22Rv1 (cell line): ENCODE measurements at regions not wholly inside any gene's neighbourhood (a gene's known extent, or its start where the extent isn't known, plus 50 kb on each side); places are given as distances from the start of the nearest gene placed in this dataset.

ENCODE experiments used
- H3K27ac ChIP-seq: fragments of 450-650 bp; 2 replicates; pipeline ENCODE4 v1.5.1; 2017
- ZFX ChIP-seq: fragments of 450-650 bp; IDR thresholded peaks from 2 replicates; pipeline ENCODE4 v1.6.1; 2017; ENCODE audit warnings: antibody characterized with exemption, borderline replicate concordance
- TF ChIP-seq, protein P1 (sequence below): fragments of 450-650 bp; IDR thresholded peaks from 2 replicates; pipeline ENCODE4 v1.5.1; 2017; ENCODE audit warnings: mild to moderate bottlenecking

DNA sequence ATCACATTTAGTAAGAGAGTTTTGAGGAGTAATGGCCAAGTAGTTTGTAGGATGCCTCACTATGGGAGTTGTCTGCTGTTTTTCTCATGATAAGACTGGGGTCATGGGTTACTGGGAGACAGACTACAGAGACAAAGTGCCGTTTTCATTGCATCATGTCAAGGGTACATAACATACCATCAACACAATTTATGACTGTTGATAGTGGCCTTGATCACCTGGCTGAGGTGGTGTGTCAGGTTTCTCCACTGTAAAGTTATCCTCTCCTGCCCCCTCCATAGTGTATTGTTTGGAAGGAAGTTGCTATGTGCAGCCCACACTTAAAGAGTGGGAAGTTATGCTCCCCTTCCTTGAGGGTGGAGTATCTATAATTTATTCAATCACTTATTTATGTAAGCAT lies 263.5 kb upstream of the POU3F1 start:
- TF ChIP-seq, protein P1, sequence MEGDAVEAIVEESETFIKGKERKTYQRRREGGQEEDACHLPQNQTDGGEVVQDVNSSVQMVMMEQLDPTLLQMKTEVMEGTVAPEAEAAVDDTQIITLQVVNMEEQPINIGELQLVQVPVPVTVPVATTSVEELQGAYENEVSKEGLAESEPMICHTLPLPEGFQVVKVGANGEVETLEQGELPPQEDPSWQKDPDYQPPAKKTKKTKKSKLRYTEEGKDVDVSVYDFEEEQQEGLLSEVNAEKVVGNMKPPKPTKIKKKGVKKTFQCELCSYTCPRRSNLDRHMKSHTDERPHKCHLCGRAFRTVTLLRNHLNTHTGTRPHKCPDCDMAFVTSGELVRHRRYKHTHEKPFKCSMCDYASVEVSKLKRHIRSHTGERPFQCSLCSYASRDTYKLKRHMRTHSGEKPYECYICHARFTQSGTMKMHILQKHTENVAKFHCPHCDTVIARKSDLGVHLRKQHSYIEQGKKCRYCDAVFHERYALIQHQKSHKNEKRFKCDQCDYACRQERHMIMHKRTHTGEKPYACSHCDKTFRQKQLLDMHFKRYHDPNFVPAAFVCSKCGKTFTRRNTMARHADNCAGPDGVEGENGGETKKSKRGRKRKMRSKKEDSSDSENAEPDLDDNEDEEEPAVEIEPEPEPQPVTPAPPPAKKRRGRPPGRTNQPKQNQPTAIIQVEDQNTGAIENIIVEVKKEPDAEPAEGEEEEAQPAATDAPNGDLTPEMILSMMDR, result no peak
- no peak for TF ChIP-seq ZFX
- H3K27ac ChIP-seq, result no peak overlapping the region

DNA sequence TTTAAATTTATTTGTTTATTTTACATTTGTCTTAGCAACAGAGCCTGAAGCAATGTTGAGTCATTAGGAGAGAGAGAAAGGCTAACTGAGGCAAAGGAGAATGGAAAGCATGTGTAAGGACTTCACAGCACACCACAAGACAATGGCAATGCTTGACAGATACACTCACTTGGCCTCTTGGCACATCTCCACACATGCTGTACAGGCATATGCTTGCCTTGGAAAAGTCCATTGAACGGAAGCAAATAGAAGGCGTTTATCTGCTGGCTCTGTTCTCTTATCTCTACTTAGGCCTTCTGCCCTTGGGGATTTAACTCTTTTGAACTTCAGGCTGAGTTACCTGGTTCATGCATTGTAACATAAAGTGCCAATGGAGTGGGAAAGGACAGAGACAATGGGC lies 262.2 kb upstream of the POU3F1 start:
- no peak overlapping the region for H3K27ac ChIP-seq
- no peak for TF ChIP-seq ZFX
- TF ChIP-seq, protein P1, result no peak

DNA sequence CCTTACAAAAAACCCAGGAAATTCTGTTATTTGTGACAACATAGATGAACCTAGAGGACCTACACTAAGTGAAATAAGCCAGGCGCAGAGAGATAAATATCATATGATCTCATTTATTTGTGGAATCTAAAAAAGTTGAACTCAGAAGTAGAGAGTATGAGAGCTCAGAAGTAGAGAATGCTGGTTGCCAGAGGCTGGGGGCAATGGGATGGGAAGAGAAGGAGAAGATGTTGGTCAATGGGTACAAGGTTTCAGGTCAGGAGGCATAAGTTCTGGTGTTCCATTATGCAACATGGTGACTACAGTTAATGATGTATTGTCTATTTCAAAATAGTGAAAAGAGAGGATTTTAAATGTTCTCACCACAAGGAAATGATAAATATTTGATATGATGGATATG lies 259.1 kb upstream of the POU3F1 start:
- no peak overlapping the region for H3K27ac ChIP-seq
- TF ChIP-seq, protein P1, result no peak
- TF ChIP-seq ZFX, result no peak

DNA sequence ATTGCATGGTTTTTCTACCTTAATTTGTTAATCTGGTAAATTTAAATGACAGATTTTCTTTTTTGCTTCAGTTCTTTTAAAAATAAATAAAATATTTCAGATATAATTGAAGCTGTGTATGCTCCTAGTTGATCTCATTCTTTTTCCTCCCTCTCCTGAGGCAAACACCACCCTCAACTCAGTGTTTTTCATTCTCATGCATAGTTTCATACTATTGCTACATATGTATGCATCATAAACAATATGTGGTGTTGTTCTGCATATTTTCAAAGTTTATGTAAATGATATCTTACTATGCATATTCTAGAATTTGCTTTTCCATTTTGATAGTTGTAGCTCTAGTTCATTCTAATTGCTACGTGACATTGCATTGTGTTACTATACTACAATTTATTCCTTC lies 257.2 kb upstream of the POU3F1 start:
- TF ChIP-seq ZFX, result no peak
- TF ChIP-seq, protein P1, result no peak
- no peak overlapping the region for H3K27ac ChIP-seq

DNA sequence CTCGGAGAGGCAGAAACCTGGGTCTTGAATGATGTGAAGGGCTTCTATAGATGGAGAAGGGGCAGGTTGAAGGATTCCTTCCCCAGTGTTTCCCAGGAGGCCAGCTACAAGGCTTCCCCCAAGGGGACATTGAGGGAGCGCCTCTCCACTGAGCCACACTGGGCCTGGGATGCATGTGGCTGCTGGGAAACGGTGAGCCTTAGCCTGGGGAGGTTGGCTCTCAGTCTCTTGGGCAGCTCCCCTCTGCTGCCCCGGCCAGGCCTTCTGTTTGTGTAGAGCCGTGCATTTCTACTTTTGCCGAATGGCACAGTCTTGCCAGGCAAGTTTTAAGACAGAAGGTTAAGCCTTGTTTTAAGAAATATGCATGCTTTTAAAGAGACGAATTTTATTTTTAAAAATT lies 254.4 kb upstream of the POU3F1 start:
- no peak for TF ChIP-seq ZFX
- TF ChIP-seq, protein P1, result no peak
- H3K27ac ChIP-seq, result no peak overlapping the region

DNA sequence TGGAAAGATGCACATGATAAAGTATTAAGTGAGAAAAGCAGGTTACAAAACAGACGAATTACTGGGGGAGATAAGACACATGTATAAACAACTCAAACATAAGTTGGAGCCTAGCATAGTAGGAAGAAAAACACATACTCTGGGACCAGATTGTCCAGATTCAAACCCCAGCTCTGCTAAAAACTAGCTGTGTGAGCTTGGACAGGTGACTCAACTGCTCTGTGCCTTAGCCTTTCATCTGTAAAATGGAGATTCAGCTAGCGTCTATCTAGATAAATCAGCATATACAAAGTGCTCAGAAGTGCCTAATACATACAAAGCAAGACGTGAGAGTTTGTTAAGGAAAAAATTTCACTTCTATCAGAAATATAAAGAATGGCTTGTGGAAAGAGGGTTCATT lies 254.0 kb upstream of the POU3F1 start:
- TF ChIP-seq, protein P1, result no peak
- no peak for TF ChIP-seq ZFX
- no peak overlapping the region for H3K27ac ChIP-seq

DNA sequence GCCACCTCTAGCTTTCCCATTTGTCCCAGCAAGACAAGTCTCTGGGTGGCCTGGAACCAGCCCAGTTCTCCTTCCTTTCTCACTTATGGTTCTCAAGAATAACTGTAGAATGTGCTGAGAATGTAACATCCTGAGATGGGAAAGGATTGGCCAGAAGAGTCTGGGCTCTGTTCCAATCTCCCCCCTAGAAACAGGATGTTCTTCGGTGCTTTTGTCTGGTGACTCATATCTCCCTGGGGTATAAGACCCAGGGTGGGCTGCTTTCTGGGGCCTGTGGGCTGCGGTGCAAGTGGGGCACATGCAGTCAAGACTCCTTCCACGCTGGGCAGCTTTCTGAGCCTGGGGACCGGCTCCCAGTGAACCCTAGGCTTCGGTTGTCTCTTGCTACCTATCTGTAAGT lies 251.2 kb upstream of the POU3F1 start:
- H3K27ac ChIP-seq, result no peak overlapping the region
- TF ChIP-seq, protein P1, result no peak
- TF ChIP-seq ZFX, result no peak
